DOHH2 (cell line): ENCODE measurements at regions not wholly inside any gene's neighbourhood (a gene's known extent, or its start where the extent isn't known, plus 50 kb on each side); places are given as distances from the start of the nearest gene placed in this dataset.

ENCODE experiments used
- CTCF ChIP-seq: fragments of 200-600 bp; sonication (generic); IDR thresholded peaks from one replicate; pipeline ENCODE4 v1.5.1; 2014; ENCODE audit warnings: antibody characterized with exemption, mild to moderate bottlenecking, low read depth, low read length; ENCODE audit not compliant: poor library complexity, severe bottlenecking
- EZH2phosphoT487 ChIP-seq: fragments of 200-600 bp; sonication (generic); IDR thresholded peaks from 2 replicates; pipeline ENCODE4 v1.6.1; 2017; ENCODE audit warnings: borderline replicate concordance, mild to moderate bottlenecking, antibody characterized with exemption, low read length, moderate library complexity, mixed read lengths

GRCh38 chr1:175808999-175809398 is 65.6 kb upstream of the TNR start:
- no peak for TF ChIP-seq CTCF
- no peak for TF ChIP-seq EZH2phosphoT487
